HL-60 (cell line): ENCODE measurements at regions not wholly inside any gene's neighbourhood (a gene's known extent, or its start where the extent isn't known, plus 50 kb on each side); places are given as distances from the start of the nearest gene placed in this dataset.

Source experiments
- DNase-seq, 2 experiments: peaks; one replicate each; pipeline ENCODE4 v3.0.0-alpha.2; 2010 to 2020; ENCODE audit warnings: low read depth in 1 of 2, low spot score in 1 of 2
- H3K27ac ChIP-seq: fragments of 250-450 bp; sonication (Bioruptor Pico); replicated peaks from 2 replicates; pipeline ENCODE4 v1.5.1; 2020; ENCODE audit warnings: mild to moderate bottlenecking, moderate library complexity
- H3K27me3 ChIP-seq: fragments of 250-450 bp; sonication (Bioruptor Pico); 2 replicates; pipeline ENCODE4 v1.5.1; 2021; ENCODE audit warnings: mild to moderate bottlenecking, moderate library complexity; ENCODE audit not compliant: insufficient read depth, poor library complexity, severe bottlenecking
- H3K4me3 ChIP-seq: replicated peaks from 2 replicates; pipeline ENCODE4 v1.5.1; 2011; ENCODE audit warnings: mild to moderate bottlenecking, control low read depth, low read length; ENCODE audit not compliant: insufficient read depth
- GABPA ChIP-seq: IDR thresholded peaks from 2 replicates; pipeline ENCODE4 v1.6.1; 2012; ENCODE audit warnings: low read depth
- POLR2AphosphoS5 ChIP-seq: IDR thresholded peaks from 2 replicates; pipeline ENCODE4 v1.6.1; 2012; ENCODE audit warnings: low read depth
- SPI1 ChIP-seq: IDR thresholded peaks from 2 replicates; pipeline ENCODE4 v1.6.1; 2012; ENCODE audit warnings: low read depth, mild to moderate bottlenecking, borderline replicate concordance
- TF ChIP-seq, protein P1 (sequence below): IDR thresholded peaks from 2 replicates; pipeline ENCODE4 v1.6.1; 2012; ENCODE audit warnings: low read depth; ENCODE audit not compliant: insufficient replicate concordance
- TF ChIP-seq, protein P2 (sequence below): IDR thresholded peaks from one replicate; pipeline ENCODE4 v1.5.1; 2011; ENCODE audit warnings: low read length, control low read depth, inconsistent platforms; ENCODE audit not compliant: insufficient read depth

DNA sequence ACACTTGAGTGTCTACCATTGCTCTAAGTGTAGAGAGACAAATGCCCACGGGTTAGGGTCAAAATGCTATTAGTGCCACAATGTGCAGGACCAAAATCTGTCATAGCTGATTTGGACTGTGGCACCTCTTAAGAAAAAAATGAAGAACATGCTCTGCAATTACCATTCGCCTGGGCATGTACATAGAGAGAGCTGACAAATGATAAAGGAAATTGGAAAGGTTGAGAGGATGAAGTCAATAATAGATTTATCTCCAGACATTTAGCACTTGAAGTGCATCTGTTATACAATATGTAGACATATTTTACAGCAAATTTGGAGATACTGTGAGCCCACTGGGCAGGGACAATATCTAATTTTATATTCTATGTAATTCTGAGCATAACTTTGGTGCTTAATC is 804.4 kb downstream of the SATB2 start:
- Histone ChIP-seq H3K4me3 (no peak overlapping the region), H3K27ac (no peak overlapping the region), H3K27me3 (no peaks in the 10 kb centered on the region)
- no peak for DNase-seq
- TF ChIP-seq, protein P1, sequence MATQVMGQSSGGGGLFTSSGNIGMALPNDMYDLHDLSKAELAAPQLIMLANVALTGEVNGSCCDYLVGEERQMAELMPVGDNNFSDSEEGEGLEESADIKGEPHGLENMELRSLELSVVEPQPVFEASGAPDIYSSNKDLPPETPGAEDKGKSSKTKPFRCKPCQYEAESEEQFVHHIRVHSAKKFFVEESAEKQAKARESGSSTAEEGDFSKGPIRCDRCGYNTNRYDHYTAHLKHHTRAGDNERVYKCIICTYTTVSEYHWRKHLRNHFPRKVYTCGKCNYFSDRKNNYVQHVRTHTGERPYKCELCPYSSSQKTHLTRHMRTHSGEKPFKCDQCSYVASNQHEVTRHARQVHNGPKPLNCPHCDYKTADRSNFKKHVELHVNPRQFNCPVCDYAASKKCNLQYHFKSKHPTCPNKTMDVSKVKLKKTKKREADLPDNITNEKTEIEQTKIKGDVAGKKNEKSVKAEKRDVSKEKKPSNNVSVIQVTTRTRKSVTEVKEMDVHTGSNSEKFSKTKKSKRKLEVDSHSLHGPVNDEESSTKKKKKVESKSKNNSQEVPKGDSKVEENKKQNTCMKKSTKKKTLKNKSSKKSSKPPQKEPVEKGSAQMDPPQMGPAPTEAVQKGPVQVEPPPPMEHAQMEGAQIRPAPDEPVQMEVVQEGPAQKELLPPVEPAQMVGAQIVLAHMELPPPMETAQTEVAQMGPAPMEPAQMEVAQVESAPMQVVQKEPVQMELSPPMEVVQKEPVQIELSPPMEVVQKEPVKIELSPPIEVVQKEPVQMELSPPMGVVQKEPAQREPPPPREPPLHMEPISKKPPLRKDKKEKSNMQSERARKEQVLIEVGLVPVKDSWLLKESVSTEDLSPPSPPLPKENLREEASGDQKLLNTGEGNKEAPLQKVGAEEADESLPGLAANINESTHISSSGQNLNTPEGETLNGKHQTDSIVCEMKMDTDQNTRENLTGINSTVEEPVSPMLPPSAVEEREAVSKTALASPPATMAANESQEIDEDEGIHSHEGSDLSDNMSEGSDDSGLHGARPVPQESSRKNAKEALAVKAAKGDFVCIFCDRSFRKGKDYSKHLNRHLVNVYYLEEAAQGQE: no peak
- TF ChIP-seq SPI1 (no peak), POLR2AphosphoS5 (no peak), GABPA (no peak)
- TF ChIP-seq, protein P2, sequence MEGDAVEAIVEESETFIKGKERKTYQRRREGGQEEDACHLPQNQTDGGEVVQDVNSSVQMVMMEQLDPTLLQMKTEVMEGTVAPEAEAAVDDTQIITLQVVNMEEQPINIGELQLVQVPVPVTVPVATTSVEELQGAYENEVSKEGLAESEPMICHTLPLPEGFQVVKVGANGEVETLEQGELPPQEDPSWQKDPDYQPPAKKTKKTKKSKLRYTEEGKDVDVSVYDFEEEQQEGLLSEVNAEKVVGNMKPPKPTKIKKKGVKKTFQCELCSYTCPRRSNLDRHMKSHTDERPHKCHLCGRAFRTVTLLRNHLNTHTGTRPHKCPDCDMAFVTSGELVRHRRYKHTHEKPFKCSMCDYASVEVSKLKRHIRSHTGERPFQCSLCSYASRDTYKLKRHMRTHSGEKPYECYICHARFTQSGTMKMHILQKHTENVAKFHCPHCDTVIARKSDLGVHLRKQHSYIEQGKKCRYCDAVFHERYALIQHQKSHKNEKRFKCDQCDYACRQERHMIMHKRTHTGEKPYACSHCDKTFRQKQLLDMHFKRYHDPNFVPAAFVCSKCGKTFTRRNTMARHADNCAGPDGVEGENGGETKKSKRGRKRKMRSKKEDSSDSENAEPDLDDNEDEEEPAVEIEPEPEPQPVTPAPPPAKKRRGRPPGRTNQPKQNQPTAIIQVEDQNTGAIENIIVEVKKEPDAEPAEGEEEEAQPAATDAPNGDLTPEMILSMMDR: no peak

DNA sequence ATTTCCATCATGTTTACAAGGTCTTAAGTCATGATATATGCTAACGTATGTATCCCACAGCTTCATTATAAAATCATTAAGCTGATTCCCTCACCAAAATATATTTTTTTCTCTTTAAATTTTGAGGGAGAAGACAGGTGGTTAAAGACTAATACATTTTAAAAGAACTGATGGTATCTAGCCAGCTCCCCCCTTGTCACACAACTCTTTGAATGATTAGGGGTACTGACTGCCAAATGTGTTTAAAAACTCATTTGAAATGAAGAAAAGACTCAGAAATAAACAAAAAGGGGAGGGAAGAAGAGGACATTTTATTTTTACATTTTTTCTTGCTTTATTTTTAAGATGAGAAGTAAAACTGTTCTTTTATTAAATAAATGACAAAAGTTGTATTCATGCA is 805.3 kb downstream of the SATB2 start:
- H3K27me3 ChIP-seq: no peaks in the 10 kb centered on the region
- TF ChIP-seq, protein P2: no peak
- TF ChIP-seq POLR2AphosphoS5 (no peak), SPI1 (no peak), GABPA (no peak)
- TF ChIP-seq, protein P1: no peak
- H3K4me3 ChIP-seq: no peak overlapping the region
- no peak overlapping the region for H3K27ac ChIP-seq
- DNase-seq: no peak

DNA sequence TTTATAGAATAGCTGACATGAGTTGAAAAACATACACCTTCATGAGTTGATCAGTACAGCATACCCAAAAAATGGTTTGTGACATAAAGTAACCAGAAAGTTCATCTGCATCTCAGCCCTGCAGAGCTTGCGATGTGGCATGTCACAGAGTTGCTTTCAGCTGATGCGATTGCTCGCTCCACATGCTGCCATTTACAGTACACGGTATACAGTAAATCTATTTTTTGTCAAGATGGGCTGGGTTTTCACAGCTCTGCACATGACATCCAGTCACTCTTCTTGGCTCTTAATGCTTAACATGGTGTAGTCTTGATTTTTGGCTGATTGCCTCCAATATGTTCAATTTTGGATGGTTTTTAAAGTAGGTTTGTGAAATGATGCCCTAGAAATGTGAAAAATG is 811.9 kb downstream of the SATB2 start:
- H3K4me3 ChIP-seq: no peak overlapping the region
- H3K27ac ChIP-seq: no peak overlapping the region
- no peak for DNase-seq
- H3K27me3 ChIP-seq: no peaks in the 10 kb centered on the region
- no peak for TF ChIP-seq GABPA
- TF ChIP-seq SPI1: no peak
- TF ChIP-seq, protein P1: no peak
- no peak for TF ChIP-seq POLR2AphosphoS5
- TF ChIP-seq, protein P2: no peak
